ENCODE measurements at regions not wholly inside any gene's neighbourhood (a gene's known extent, or its start where the extent isn't known, plus 50 kb on each side); places are given as distances from the start of the nearest gene placed in this dataset.

GRCh38 chr6:79377888-79378348 is 143.4 kb upstream of the HMGN3 start:
- Mint-ChIP-seq H3K4me3 (no peak overlapping the region), H3K27ac (no peak overlapping the region), H3K36me3 (ENCODE audit: low read depth) (no peaks in the 10 kb centered on the region), H3K4me1 (peaks cover 17% of the 10 kb centered on the region), H3K9me3 (no peaks in the 10 kb centered on the region), H3K27me3 (ENCODE audit: insufficient read depth) (no peaks in the 10 kb centered on the region)
- H3K4me1 ChIP-seq (ENCODE audit: control insufficient read depth, insufficient read depth, low read length) = peaks cover 5% of the 10 kb centered on the region
- no peak for DNase-seq
- TF ChIP-seq CTCF (conservative IDR thresholded peaks at IDR 0.05) = no peak
- H3K4me3 ChIP-seq (ENCODE audit: low read length) = no peak overlapping the region
- H3K27me3 ChIP-seq (ENCODE audit: control insufficient read depth, insufficient read depth, low read length, poor library complexity, severe bottlenecking) = no peaks in the 10 kb centered on the region
- no peak overlapping the region for H3K27ac ChIP-seq (ENCODE audit: low read depth, low read length)
- no peaks in the 10 kb centered on the region for H3K9me3 ChIP-seq (ENCODE audit: control insufficient read depth, low read length)
- 83% methylated on average over 1 of the region's 1 CpG; no CpG with 5 or more reads in 1 of the 2 experiments for WGBS, 2 experiments (ENCODE audit: insufficient coverage in 1 of 2, insufficient read length in 1 of 2)
- H3K36me3 ChIP-seq (ENCODE audit: control insufficient read depth, insufficient read depth, low read length) = no peaks in the 10 kb centered on the region
- H3K9ac ChIP-seq (ENCODE audit: extremely low read depth, low read length, poor library complexity, severe bottlenecking) = no peak overlapping the region

- no peak for DNase-seq
- Mint-ChIP-seq H3K27ac (no peak overlapping the region), H3K4me3 (no peak overlapping the region), H3K27me3 (ENCODE audit: insufficient read depth) (no peaks in the 10 kb centered on the region), H3K9me3 (no peaks in the 10 kb centered on the region), H3K4me1 (peaks cover 20% of the 10 kb centered on the region), H3K36me3 (ENCODE audit: low read depth) (no peaks in the 10 kb centered on the region)
- WGBS, 2 experiments (ENCODE audit: insufficient coverage in 1 of 2, insufficient read length in 1 of 2) = 93% methylated on average over 1 of the region's 1 CpG; no CpG with 5 or more reads in 1 of the 2 experiments
- no peaks in the 10 kb centered on the region for H3K36me3 ChIP-seq (ENCODE audit: control insufficient read depth, insufficient read depth, low read length)
- H3K9me3 ChIP-seq (ENCODE audit: control insufficient read depth, low read length) = no peaks in the 10 kb centered on the region
- no peak overlapping the region for H3K27ac ChIP-seq (ENCODE audit: low read depth, low read length)
- H3K4me1 ChIP-seq (ENCODE audit: control insufficient read depth, insufficient read depth, low read length) = peaks cover 5% of the 10 kb centered on the region
- H3K4me3 ChIP-seq (ENCODE audit: low read length) = no peak overlapping the region
- no peak overlapping the region for H3K9ac ChIP-seq (ENCODE audit: extremely low read depth, low read length, poor library complexity, severe bottlenecking)
- no peaks in the 10 kb centered on the region for H3K27me3 ChIP-seq (ENCODE audit: control insufficient read depth, insufficient read depth, low read length, poor library complexity, severe bottlenecking)
- no peak for TF ChIP-seq CTCF (conservative IDR thresholded peaks at IDR 0.05)
Measured at GRCh38 chr6:79377047-79377446, 142.6 kb upstream of the HMGN3 start.

- no peaks in the 10 kb centered on the region for H3K36me3 ChIP-seq (ENCODE audit: control insufficient read depth, insufficient read depth, low read length)
- H3K9me3 Mint-ChIP-seq = peaks cover 5% of the 10 kb centered on the region
- no peaks in the 10 kb centered on the region for H3K27me3 ChIP-seq (ENCODE audit: control insufficient read depth, insufficient read depth, low read length, poor library complexity, severe bottlenecking)
- no peaks in the 10 kb centered on the region for H3K27me3 Mint-ChIP-seq (ENCODE audit: insufficient read depth)
- peaks cover 2% of the 10 kb centered on the region for H3K9me3 ChIP-seq (ENCODE audit: control insufficient read depth, low read length)
- no peak for DNase-seq
- peaks cover 5% of the 10 kb centered on the region for H3K4me1 ChIP-seq (ENCODE audit: control insufficient read depth, insufficient read depth, low read length)
- no peak overlapping the region for H3K9ac ChIP-seq (ENCODE audit: extremely low read depth, low read length, poor library complexity, severe bottlenecking)
- H3K27ac ChIP-seq (ENCODE audit: low read depth, low read length) = no peak overlapping the region
- no peak overlapping the region for H3K4me3 ChIP-seq (ENCODE audit: low read length)
- H3K4me3 Mint-ChIP-seq = no peak overlapping the region
- H3K27ac Mint-ChIP-seq = no peak overlapping the region
- whole genome bisulfite sequencing, 2 experiments (ENCODE audit: insufficient coverage in 1 of 2, insufficient read length in 1 of 2) = 88 to 95% methylated on average over 2 to 3 of the region's 3 CpGs
- H3K36me3 Mint-ChIP-seq (ENCODE audit: low read depth) = no peaks in the 10 kb centered on the region
- peaks cover 20% of the 10 kb centered on the region for H3K4me1 Mint-ChIP-seq
- no peak for TF ChIP-seq CTCF (conservative IDR thresholded peaks at IDR 0.05)
Measured at GRCh38 chr6:79375635-79376337, 141.3 kb upstream of the HMGN3 start.

All from endodermal cell (in vitro differentiated cells).